ENCODE measurements at regions not wholly inside any gene's neighbourhood (a gene's known extent, or its start where the extent isn't known, plus 50 kb on each side); places are given as distances from the start of the nearest gene placed in this dataset.
"Not testable (repeated sequence)": the region's sequence is repeated elsewhere in the genome, so short reads cannot be mapped to it uniquely, and the experiment has no call there.

GRCh38 chr4:66506985-66507384 is 836.7 kb upstream of the EPHA5 start:
- no peak for DNase-seq

GRCh38 chr4:66501997-66502396 is 831.7 kb upstream of the EPHA5 start:
- DNase-seq, result no peak

GRCh38 chr4:66490729-66491128 is 820.4 kb upstream of the EPHA5 start:
- no peak for DNase-seq

- DNase-seq, result no peak
Observed at GRCh38 chr4:66489783-66490452, 819.6 kb upstream of the EPHA5 start.

- no peak for DNase-seq
Observed at GRCh38 chr4:66489370-66489769, 819.1 kb upstream of the EPHA5 start.

- no peak for DNase-seq
Observed at GRCh38 chr4:66486068-66486467, 815.8 kb upstream of the EPHA5 start.

- no peak for DNase-seq
Observed at GRCh38 chr4:66482186-66482585, 811.9 kb upstream of the EPHA5 start.

- DNase-seq, result no peak
Observed at GRCh38 chr4:66475596-66475995, 805.3 kb upstream of the EPHA5 start.

- DNase-seq, result no peak
Observed at GRCh38 chr4:66465111-66465510, 794.8 kb upstream of the EPHA5 start.

GRCh38 chr4:66462890-66463289 is 792.6 kb upstream of the EPHA5 start:
- not testable (repeated sequence) for DNase-seq

GRCh38 chr4:66451741-66452140 is 781.5 kb upstream of the EPHA5 start:
- no peak for DNase-seq

- no peak for DNase-seq
Observed at GRCh38 chr4:66443008-66443407, 772.7 kb upstream of the EPHA5 start.

GRCh38 chr4:66439508-66439907 is 769.2 kb upstream of the EPHA5 start:
- no peak for DNase-seq

GRCh38 chr4:66433706-66434105 is 763.4 kb upstream of the EPHA5 start:
- no peak for DNase-seq

- no peak for DNase-seq
Observed at GRCh38 chr4:66430856-66431255, 760.6 kb upstream of the EPHA5 start.

- no peak for DNase-seq
Observed at GRCh38 chr4:66429276-66429675, 759.0 kb upstream of the EPHA5 start.

GRCh38 chr4:66416425-66416824 is 746.1 kb upstream of the EPHA5 start:
- no peak for DNase-seq

GRCh38 chr4:66404141-66404540 is 733.9 kb upstream of the EPHA5 start:
- DNase-seq, result no peak

GRCh38 chr4:66376921-66377320 is 706.6 kb upstream of the EPHA5 start:
- DNase-seq, result no peak

- no peak for DNase-seq
Observed at GRCh38 chr4:66376396-66376795, 706.1 kb upstream of the EPHA5 start.

GRCh38 chr4:66373268-66373667 is 703.0 kb upstream of the EPHA5 start:
- no peak for DNase-seq

GRCh38 chr4:66372706-66373105 is 702.4 kb upstream of the EPHA5 start:
- DNase-seq, result no peak

- no peak for DNase-seq
Observed at GRCh38 chr4:66367043-66367660, 696.9 kb upstream of the EPHA5 start.

- DNase-seq, result not testable (repeated sequence)
Observed at GRCh38 chr4:66360395-66360794, 690.1 kb upstream of the EPHA5 start.

- DNase-seq, result no peak
Observed at GRCh38 chr4:66357316-66357715, 687.0 kb upstream of the EPHA5 start.
